Liver (tissue), 3 donors: ENCODE measurements at regions not wholly inside any gene's neighbourhood (a gene's known extent, or its start where the extent isn't known, plus 50 kb on each side); places are given as distances from the start of the nearest gene placed in this dataset.

ENCODE experiments used
- CTCF ChIP-seq: fragments of 150-350 bp; IDR thresholded peaks from 2 replicates; pipeline ENCODE4 v1.5.1; 2017; ENCODE audit warnings: improper control_type of control experiment, low read depth, low read length; ENCODE audit not compliant: missing input control
- MAX ChIP-seq: IDR thresholded peaks from 2 replicates; pipeline ENCODE4 v1.6.1; 2016; ENCODE audit warnings: antibody characterized with exemption
- SP1 ChIP-seq: IDR thresholded peaks from 2 replicates; pipeline ENCODE4 v1.6.1; 2018; ENCODE audit warnings: antibody characterized with exemption, mild to moderate bottlenecking
- YY1 ChIP-seq: IDR thresholded peaks from 2 replicates; pipeline ENCODE4 v1.6.1; 2016; ENCODE audit warnings: antibody characterized with exemption, mild to moderate bottlenecking
- ZBTB33 ChIP-seq: IDR thresholded peaks from 2 replicates; pipeline ENCODE4 v1.6.1; 2016; ENCODE audit warnings: antibody characterized with exemption
- TF ChIP-seq, protein P1 (sequence below): IDR thresholded peaks from 2 replicates; pipeline ENCODE4 v1.6.1; 2016; ENCODE audit warnings: antibody characterized with exemption
- donor health status: healthy.
- donor health status: healthy.

DNA sequence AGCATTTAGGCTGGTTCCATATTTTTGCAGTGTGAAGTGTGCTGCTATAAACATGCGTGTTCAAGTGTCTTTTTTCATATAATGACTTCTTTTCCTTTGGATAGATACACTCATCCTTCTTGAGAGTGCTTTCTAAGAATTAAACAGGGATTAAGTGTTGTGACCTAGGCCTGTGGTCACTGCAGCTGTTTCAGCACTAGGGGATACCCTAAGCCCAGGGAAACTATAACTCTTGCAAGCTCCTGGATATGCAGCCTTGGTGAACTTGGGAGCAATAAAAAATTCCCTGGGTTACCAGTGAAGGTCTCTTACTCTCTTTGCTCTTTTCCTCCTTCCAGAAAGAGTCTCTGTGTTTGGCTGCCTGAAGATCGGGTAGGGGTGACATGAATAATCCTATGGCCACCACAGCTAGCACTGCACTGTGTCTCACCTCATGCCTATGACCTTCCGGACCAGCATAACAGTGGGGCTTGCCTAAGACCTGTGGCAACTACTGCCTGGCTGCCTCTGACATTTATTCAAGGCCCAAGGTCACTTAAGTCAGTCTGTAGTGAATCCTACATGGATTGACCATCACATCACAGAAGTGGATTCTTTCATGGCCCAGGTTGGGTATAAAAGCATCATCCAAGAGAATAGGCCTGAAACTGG, 799.7 kb downstream of the DACH1 start:
- TF ChIP-seq CTCF (no peak), YY1 (no peak), ZBTB33 (no peak), MAX (no peak), SP1 (no peak)
- TF ChIP-seq, protein P1, sequence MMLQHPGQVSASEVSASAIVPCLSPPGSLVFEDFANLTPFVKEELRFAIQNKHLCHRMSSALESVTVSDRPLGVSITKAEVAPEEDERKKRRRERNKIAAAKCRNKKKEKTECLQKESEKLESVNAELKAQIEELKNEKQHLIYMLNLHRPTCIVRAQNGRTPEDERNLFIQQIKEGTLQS = no peak
